ENCODE measurements at regions not wholly inside any gene's neighbourhood (a gene's known extent, or its start where the extent isn't known, plus 50 kb on each side); places are given as distances from the start of the nearest gene placed in this dataset.
A peak's percentile ranks its signal among the peaks of the same experiment; 100 is the strongest.
"Not testable (repeated sequence)": the region's sequence is repeated elsewhere in the genome, so short reads cannot be mapped to it uniquely, and the experiment has no call there.

DNA sequence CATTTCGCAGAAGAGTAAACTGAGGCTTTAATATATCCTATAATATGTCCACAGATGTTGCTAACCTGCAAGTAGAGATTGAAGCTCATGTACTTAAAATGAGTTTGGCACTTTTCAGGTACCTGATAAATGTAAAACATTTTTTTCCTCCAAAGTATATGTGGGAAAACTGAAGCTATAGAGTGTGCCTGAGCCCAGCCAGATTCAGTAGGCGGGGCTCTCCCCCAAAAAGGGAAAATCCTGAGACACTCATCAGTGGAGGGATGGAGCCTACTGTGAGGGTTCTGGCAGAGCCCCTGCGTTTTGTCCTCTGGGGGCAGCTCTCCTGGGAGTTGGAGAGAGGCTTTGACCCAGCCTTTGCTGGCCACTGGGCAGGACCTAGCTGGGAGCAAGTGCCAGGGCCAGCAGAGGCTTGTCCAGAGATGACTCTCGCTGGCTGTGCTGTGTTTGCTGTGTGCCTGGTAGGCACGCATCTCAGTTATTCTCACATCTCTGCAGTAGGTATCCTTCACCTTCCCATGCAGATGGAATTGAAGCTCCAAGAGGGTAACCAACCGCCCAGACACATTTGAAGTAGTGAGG lies 81.1 kb upstream of the SPRY4 start:
- DNase-seq (ENCODE audit: low read depth) = no peak

DNA sequence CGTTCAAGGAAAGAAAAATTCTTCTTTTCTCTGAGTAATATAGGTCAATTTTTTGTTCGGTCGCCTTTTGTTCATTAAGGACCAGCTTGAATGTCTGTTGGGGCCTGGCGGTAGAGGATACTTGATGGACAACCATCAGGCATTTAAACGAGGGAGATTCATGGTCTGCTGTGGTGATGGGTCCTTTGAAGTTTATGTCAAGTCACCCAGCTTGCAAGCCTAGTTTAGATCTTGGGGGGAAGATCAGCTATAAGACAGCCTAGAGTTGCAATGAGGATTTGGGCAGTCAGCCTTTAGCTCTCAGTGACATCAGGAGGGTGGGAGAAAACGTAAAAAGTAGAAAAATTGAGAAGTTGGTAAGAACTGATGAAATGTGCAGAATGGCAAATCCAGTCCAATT lies 80.2 kb upstream of the SPRY4 start:
- DNase-seq (ENCODE audit: low read depth) = no peak

DNA sequence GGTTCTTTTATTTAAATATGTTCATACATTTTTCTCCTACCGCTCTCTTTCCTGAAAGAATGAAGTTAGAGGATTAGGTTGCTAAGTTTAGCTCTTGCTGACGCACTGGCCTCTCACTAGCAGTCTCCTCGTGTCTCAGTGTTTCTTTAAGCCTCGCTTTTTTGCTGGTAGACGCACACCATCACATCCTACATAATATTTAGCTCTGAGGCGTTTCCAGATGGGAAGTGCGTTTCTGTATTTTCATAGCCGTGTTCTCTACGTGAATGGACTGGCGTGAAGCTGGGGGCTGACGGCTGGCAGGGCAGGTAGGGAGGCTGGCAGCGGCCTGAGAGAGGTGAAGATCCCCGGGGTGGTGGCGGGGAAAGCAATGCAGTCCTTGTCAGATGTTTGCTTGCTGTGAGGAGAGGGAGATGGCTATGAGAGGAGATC lies 79.2 kb upstream of the SPRY4 start:
- no peak for DNase-seq (ENCODE audit: low read depth)

DNA sequence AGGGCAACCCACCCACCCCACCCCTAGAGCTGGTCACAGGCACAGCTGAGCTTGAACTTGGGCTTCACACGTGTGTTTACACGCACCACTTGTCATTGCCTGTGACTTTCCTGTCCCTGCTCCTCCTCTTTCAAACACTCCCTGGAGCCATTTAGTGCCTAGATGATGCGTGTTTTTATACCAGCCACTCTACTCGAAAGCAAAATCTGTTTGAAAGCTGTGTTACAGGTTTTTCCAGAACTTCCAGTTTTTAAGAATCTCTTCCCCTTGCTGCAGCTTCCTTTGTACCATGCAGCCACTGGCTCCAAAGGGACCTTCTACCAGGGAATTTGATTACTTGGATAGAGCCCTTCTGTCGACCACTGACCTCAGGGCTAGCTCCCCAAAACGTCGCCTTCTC lies 78.8 kb upstream of the SPRY4 start:
- no peak for DNase-seq (ENCODE audit: low read depth)

DNA sequence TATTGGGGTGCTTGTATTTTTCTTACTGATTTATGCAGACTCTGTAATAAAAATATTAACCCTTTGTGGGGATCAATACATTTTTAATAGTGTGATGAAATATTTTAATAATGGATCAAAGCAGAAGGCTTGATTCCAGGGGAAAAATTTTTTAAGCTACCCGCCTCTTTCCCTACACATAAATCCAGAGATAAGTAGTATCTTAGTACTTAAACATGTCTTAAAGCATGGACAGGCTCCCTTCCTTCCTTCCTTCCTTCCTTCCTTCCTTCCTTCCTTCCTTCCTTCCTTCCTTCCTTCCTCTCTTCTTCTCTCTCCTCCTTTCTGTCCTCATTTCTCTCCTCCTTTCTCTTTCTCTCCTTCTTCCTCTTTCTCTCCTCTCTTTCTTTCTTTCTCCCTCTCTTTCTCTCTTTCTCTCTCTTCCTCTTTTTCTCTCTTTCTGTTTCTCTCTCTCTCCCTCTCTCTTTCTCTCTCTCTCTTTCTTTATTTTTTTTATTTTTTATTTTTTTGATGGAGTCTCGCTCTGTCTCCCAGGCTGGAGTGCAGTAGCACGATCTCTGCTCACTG lies 78.0 kb upstream of the SPRY4 start:
- no peak for DNase-seq (ENCODE audit: low read depth)

DNA sequence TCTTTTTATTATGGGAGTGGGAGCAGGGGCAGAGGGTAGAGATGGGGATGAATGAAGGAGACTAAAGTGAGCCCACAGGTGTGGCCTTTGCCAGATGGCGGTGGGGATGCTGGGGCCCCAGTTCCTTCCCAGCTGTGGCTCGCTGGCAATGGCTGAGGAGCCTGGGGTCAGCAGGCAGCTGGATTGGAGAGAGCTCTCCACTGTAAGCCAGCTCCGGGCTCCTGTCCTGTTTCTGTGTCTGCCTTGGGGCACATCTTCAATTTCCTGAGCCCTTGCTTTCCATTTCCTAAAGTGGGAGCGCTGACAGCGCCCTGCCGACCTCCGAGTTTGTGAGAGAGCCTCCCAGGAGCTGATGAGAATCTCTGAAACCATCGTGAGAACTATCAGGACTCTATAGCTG lies 75.6 kb upstream of the SPRY4 start:
- no peak for DNase-seq (ENCODE audit: low read depth)

DNA sequence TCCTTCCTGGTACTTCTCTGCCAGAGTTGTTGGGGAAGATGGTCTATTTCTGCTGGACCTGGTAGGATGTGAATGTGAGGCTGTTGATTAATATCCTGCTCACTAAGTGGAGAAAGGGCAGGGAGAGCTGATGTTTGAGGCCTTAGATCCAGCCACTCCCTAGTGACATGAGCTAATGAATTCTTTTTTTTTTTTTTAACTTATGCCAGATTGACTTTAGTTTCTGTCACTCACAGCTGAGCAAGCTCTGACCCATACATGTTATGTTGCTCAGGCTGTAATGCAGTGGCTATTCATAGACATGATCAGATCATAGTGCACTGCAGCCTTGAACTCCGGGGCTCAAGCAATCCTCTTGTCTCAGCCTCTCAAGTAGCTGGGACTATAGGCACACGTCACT lies 75.1 kb upstream of the SPRY4 start:
- DNase-seq (ENCODE audit: low read depth) = no peak

DNA sequence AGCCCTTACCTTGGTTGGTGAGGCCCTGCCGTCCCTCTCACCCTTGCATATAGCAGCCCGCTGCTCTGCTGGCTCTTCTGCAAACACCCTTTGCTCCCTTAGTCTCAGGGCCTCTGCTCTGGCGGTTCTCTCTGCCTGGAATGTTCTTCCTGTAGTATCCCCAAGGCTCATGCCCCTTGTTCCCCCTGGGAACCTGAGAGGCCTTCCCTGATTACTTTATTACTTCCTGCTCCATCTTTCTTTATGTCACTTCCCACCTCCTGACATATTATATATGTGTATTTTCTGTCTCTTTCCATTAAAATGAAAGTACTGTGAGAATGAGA lies 73.9 kb upstream of the SPRY4 start:
- DNase-seq (ENCODE audit: low read depth) = no peak

DNA sequence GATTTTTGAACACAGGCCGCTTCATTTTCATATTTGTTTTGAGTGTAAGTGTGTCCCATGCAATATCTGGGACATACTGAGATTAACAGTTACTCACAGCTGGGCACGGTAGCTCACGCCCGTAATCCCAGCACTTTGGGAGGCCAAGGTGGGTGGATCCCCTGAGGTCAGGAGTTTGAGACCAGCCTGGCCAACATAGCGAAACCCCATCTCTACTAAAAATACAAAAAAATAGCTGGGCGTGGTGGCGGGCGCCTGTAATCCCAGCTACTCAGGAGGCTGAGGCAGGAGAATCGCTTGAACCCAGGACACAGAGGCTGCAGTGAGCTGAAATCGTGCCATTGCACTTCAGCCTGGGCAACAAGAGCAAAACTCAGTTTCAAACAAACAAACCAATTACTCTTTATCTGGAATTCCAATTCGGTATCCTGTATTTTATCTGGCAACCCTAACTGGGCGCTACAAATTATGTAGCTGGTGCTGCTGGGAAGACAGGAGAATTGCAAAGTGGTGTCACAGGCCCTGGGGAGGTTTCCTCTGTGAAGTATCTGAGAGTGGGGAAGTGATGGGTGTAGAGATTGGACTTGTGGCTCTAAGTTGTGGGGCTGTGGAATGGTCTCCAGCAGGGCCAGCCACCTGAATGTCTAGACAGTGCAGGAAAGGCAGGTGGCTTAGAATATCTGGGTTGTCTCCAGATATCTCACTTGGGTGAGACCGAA lies 73.3 kb upstream of the SPRY4 start:
- DNase-seq (ENCODE audit: low read depth) = not testable (repeated sequence)

DNA sequence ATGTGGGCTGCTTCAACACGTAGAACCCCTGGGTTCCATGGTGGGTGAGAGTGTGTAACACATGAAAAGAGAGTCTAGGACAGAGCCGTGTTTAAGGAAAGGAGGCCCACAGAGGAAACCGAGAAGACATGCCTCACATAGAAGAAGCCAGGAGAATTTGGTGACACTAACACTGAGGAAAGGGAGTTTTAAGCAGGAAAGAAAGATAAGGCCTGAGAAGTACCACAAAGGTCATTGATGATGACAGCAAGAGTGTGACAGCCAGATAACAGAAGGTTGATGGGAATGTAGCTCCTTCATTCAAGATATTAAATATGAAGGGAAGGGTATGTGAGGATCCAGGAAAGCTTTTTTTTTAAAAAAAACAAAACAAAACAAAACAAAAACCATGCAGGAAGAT lies 72.4 kb upstream of the SPRY4 start:
- no peak for DNase-seq (ENCODE audit: low read depth)

DNA sequence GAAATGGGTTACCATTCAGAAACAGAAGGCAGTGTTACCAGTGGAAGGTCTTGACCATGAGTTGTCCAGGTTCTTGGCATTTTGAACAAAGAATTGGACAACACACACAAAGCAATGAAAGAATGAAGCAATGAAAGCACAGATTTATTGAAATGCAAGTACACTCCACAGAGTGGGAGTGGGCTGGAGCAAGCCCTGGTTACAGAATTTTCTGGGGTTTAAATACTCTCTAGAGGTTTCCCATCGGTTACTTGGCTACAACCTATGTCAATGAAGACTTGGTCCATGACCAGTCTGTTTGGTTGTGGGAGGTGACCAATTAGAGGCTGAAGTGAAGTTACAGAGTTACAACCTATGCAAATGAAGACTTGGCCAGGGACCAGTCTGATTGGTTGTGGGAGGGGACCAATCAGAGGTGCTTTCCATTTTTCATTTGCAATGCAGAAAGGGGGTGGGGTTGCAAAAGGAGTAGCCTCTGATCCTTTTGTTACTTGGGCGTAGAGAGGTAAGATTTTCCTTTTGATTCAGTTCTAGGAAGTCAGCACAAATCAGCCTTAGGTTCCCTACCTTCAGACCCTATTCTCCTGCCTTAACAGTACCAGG lies 71.7 kb upstream of the SPRY4 start:
- DNase-seq (ENCODE audit: low read depth) = no peak

DNA sequence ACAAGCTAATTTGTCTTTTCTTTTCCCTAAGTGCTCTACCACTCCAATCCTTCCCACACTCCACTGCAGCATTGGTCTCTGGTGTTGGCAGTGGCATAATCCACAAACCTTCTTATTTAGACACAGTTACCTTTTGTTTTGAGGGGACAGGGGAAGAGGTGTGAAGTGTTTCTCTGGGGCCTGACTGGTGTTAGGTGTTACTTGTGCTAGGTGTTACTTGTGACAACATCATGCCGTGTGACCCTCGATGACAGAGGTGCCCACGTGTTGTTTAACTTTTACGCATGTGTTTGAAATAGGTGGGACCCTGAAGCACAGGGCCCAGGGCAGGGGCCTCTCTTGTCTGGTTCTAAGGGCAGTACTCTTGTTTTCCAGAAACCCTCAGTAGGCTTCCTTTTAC lies 70.5 kb upstream of the SPRY4 start:
- no peak for DNase-seq (ENCODE audit: low read depth)

DNA sequence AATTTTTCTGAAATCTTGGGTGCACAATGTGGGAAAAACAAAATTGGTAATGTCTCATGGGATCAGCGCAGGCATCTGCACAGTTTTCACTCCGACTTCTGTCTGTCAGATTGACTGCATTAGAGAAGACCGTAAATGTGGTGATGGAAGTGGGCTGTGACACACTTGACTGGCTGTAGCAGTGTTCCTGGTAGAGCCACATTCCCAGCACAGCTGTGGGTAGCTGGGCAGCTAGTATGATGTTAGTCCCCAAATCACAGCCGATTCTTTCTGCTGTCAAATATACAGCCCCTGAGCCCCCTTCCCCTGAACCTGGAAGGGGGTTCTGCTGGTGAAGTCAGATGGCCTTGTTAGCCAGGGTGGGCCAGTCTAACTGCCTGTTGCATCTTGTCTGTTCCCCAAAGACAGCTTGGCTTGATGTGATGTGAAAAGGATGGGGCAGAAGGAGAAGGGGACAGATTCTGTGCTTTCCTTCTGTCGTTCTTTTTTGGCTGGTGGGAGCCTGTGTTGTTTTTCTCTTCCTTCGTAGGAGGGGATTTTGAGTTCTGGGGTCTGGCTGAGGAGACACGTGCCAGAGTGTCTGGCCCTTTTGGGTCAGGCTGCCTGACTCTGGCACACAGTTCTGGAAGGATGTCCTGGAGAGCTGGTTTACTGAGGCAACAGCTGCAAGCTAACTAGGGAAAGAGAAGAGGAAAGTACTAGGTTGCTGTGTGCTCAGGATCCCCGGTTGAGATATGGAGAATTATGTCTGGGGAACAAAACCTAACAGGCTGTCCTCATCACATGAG lies 66.4 kb upstream of the SPRY4 start:
- DNase-seq (ENCODE audit: low read depth) = no peak

DNA sequence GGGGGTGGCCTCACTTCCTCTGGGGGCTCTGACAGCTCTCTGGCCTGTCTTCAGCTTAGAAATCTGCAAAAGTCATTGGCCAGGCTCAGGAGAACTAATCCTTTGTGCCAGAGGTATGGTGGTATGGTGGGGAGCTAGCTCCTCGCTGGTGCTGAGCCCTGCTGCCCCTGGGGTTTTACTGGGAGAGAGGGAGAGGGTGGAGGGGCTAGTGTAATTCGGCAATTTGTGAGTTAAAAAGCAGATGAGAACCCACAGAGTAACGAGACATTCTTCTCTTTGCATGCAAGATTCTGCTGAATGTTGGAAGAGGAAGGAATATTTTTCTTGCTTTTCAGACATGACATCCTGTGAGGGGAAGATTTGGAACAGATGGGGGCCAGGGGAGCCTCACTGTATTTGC lies 65.5 kb upstream of the SPRY4 start:
- DNase-seq (ENCODE audit: low read depth) = no peak

DNA sequence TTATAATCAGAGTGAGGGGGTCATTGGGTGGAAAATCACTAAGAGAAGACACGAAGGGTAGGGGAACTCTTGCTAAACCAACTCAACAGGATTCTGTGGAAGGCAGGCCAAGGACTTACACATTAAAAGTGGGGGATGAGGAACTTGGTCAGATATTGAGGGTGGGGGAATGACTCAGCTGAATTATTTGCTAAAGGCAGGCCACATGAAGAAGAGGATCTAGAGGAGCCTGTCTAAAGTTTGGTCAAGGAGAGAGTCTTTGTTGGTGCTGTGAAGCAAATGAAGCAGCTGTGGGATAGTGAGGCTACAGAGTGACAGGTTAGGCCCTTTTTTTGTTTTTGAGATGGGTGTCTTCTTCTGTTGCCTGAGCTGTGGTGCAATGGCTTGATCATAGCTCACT lies 63.9 kb upstream of the SPRY4 start:
- DNase-seq (ENCODE audit: low read depth) = no peak

DNA sequence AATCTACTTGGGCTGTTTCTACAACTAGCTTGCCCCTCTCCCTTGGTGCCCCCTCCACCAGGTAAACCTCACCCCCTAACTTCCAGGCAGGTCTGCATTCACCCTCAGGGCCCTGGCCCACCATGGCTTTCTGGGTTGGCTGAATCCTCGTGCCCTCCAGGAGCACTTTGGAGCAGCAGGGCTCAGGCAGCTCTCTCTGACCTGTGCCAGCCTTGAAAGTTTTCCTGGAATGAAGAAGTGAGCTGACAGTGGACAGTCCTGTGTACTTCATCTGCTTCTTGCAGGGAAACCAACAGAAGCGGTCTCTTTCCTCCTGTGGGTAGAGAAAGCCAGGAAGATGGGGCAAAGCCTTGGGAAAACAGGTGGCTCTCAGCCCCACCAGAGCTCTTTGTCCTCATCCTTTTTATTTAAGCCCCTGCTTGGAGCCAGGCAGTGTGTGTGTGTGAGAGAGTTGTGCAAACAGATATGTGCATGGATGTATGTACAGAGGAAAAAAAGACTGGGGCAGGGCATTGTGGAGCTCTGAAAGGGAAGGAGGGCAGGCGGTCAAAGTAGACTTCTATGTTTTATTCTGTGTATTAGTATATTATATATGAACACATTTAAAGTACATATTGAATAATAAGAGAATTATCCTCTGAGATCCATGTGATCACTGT lies 62.3 kb upstream of the SPRY4 start:
- no peak for DNase-seq (ENCODE audit: low read depth)

DNA sequence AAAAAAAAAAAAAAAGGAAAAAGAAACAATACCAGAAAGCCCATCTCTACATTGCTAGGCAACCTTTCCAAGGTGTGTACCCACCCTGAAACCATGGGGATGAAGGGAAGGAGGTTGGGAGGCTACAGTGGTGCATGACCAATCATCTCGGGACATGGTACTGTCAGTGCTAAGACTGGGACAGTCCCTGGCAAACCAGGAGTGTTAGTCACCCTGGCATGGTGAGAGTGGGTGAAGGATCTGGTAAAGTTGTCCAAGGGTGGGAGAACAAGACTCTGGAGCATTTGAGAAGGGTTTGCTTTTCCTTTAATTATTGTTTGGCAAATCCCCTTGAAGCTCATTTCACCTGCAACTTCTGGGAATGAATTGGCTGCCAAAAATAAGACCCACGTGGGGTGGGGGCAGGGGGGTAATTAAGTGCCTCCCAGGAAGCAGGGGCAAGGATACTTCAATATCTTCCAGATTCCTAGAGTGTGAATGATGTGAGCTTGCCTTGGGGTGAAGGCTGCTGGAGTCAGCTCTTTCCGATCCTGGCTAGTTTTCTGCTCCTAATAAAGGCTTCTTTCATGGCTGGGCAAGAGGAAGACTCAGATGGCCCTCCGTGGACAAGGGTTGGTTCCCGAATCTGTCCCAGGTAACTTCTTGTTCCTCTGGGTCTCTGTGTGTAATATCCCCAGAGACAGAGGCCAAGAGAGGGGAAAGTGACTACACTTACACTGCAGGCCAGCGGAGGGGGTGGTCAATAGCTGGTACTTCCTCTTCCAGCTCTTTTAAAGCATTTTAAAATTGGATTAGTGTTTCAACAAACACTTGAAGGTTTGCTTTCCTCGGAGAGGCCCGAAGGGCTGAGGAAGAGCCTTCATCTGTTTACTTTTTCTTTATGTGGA lies 61.6 kb upstream of the SPRY4 start:
- DNase-seq (ENCODE audit: low read depth) = no peak

DNA sequence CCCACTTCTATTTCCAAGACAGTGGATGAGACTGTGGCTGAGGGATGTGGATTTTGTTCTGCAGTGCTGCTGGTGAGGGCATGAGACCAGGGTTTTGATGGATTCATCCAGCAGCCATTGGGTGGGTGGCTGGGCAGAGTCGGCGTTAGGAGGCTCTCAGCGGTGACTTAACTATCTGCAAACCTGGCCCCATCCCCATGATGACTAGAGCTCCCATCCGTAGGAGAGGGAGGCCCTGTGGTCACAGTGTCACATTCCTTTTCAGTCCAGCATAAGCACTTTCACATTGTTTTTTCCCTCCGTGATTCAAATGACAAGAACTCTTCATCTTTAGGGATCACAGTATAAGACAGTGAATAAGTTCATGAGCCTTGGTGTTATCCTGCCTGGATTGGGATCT lies 60.4 kb upstream of the SPRY4 start:
- DNase-seq (ENCODE audit: low read depth) = peak; percentile 69

DNA sequence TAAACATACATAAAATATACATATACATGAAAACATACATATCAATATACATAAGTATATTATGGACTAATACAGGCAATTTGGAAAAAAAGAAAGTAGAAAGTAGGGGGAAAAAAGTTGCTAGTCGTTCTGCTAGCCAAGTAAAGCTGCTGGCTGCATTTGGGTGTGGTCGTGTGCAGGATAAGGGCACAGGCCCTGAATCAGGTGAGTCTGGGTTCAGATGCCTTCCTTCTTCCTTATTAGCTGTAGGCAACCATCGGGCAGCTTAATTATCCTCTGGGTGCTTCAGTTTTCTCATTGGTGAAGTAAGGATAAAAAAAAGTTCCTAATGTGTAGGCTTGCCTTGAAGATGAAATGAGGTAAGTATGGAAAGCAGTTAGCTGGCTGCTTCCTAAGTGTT lies 59.2 kb upstream of the SPRY4 start:
- no peak for DNase-seq (ENCODE audit: low read depth)

DNA sequence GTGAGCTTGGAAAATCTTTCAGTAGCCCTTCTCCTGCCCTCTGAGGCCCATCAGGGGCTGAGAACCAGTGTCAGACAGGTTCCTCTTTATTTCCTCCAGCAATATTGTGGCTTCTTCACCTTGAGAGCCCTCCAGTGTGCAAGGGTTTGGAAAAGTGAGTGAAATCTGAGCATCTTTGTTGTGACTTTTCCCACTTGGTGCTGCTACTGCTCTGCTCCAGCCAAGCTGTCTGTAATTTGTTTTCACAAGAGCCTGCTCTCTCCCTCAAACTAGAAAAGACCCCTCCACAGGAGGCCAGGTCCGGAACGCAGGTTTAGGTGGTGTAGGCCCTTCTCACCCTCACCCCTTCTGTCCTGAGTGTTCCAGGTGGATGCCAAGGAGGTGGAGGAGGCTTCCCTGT lies 57.4 kb upstream of the SPRY4 start:
- DNase-seq (ENCODE audit: low read depth) = no peak

Measured in GM04504 (cell line).